ENCODE measurements at regions not wholly inside any gene's neighbourhood (a gene's known extent, or its start where the extent isn't known, plus 50 kb on each side); places are given as distances from the start of the nearest gene placed in this dataset.

DNA sequence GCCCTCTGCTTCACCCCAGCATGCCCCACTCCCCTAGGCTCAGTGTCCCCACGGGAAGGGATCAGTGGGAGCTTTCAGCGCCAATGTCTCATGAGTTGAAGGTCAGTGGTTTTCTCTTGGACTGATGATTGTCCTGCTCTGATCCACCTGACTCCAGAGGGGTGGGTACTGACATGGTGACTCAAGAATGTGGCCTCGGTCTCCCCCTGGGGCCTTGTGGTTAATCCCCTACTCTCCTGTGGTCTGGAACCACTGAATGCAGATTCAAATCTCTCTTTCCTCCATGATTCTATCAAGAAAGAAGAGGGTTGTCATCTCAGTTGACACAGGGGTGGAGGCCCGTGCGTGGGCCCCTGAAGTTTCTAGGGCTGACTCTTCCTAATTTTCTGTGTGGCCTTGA, 176.9 kb downstream of the RPS24 start:
- H3K9me3 Mint-ChIP-seq (ENCODE audit: low read depth, unreplicated experiment): no peaks in the 10 kb centered on the region
- no peak overlapping the region for H3K27ac Mint-ChIP-seq (ENCODE audit: unreplicated experiment)
- DNase-seq: no peak
- BruUV-seq (replicated peaks): no TSS peak
- intact Hi-C loops (cut with micrococcal nuclease; ENCODE audit: unreplicated experiment): loop anchor here (5.0 kb wide), 1 partner anchor 987 kb away; no protein-coding TSS in a partner anchor
- H3K36me3 Mint-ChIP-seq (ENCODE audit: insufficient read depth, unreplicated experiment): no peaks in the 10 kb centered on the region
- no peak overlapping the region for H3K4me3 Mint-ChIP-seq (ENCODE audit: low read depth, unreplicated experiment)
- H3K4me1 Mint-ChIP-seq (ENCODE audit: low read depth, unreplicated experiment): no peaks in the 10 kb centered on the region
- CTCF ChIA-PET: no interaction called here
- TF ChIP-seq, protein P1, sequence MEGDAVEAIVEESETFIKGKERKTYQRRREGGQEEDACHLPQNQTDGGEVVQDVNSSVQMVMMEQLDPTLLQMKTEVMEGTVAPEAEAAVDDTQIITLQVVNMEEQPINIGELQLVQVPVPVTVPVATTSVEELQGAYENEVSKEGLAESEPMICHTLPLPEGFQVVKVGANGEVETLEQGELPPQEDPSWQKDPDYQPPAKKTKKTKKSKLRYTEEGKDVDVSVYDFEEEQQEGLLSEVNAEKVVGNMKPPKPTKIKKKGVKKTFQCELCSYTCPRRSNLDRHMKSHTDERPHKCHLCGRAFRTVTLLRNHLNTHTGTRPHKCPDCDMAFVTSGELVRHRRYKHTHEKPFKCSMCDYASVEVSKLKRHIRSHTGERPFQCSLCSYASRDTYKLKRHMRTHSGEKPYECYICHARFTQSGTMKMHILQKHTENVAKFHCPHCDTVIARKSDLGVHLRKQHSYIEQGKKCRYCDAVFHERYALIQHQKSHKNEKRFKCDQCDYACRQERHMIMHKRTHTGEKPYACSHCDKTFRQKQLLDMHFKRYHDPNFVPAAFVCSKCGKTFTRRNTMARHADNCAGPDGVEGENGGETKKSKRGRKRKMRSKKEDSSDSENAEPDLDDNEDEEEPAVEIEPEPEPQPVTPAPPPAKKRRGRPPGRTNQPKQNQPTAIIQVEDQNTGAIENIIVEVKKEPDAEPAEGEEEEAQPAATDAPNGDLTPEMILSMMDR (IDR thresholded peaks at IDR 0.05; ENCODE audit: unreplicated experiment): no peak
- peaks cover 95% of the 10 kb centered on the region for H3K27me3 Mint-ChIP-seq (ENCODE audit: unreplicated experiment)

DNA sequence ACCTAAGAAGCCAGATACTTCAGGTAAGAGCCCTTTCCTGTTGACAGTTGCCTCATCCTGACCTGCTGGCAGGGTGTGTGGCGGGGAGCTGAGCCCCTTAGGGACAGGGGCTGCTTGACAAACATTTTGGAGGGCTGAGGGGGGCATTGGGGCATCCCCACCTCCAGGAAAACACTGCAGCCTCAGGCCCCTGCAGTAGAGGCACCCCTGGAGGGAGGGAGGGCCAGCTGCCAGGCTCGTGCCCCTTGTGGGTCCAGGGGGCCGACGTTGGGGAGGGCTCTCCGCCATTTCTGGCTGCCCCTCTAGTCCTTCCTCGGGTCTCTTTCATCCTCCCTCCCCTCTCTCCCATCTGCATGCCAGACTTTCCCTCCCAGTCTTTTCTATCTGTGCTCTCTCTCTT, 177.3 kb downstream of the RPS24 start:
- no peak overlapping the region for H3K27ac Mint-ChIP-seq (ENCODE audit: unreplicated experiment)
- H3K9me3 Mint-ChIP-seq (ENCODE audit: low read depth, unreplicated experiment): no peaks in the 10 kb centered on the region

DNA sequence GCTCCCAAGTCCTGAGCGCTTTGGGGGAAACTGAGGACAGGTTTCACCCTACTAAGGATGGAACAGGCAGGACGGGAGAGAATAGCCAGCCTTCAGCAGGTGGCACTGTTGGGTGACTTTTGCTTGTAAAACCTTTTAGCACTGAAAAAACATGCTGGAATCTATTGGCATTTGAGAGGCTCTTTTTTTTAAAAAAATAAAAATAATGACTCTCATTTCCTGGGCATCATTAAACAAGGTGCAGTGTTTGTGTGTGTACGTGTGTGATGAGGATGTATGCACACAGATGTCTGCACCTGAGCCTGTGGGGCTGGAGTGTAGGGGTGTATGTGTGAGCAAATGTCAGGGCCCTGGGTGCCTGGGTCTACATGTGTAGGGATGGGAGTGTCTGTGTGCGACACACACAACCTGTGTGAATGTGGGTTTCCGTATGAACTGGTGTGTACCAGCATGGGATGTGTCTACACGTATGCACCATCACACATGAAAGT, 177.9 kb downstream of the RPS24 start:
- CTCF ChIA-PET: no interaction called here

More for the DNA sequence above, 177.3 kb downstream of the RPS24 start:
- Mint-ChIP-seq H3K27me3 (ENCODE audit: unreplicated experiment) (peaks cover 95% of the 10 kb centered on the region), H3K4me1 (ENCODE audit: low read depth, unreplicated experiment) (no peaks in the 10 kb centered on the region), H3K4me3 (ENCODE audit: low read depth, unreplicated experiment) (no peak overlapping the region), H3K36me3 (ENCODE audit: insufficient read depth, unreplicated experiment) (no peaks in the 10 kb centered on the region)
- no TSS peak for BruUV-seq (replicated peaks)
- intact Hi-C loops (cut with micrococcal nuclease; ENCODE audit: unreplicated experiment): loop anchor here (5.0 kb wide), 1 partner anchor 986 kb away; no protein-coding TSS in a partner anchor
- CTCF ChIA-PET: no interaction called here
- no peak for DNase-seq
- TF ChIP-seq, protein P1 (IDR thresholded peaks at IDR 0.05; ENCODE audit: unreplicated experiment): no peak

DNA sequence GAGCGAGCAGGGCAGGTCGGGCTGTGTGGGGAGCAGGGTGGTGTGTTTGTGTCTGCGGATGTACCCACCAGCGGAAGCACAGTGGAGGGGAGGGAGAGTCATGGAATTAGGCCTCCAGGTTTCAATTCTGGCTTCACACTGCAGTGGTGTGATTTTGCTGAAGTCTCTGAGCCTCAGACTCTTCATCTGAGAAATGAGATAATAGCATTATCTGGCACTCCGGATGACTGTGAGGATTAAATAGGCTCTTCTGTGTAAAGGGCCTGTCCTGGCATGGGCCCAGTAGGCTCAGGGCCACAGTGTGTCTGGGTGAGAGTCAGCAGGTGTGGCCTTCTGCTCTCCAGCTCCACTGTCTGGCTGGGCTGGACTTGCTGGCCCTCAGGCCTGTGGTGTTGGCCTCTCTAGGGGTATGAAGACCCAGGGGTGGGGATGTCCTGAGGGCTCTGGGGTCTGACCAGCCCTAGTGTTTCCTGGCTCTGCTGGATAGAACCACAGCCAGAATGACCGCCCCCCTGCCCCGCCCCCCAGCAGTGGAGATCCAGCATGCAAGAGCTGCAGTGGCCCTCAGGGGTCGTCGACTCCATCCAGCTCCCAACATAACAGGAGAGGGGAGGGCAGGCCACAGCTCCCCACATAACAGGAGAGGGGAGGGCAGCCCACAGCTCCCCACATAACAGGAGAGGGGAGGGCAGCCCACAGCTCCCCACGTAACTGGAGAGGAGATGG, 178.6 kb downstream of the RPS24 start:
- CTCF ChIA-PET: interaction anchor here (0.6 to 1.0 kb wide), 3 partner anchors 22 to 474 kb away, joined by 3 to 4 read pairs (median 3); no protein-coding TSS in a partner anchor
- intact Hi-C loops (cut with micrococcal nuclease; ENCODE audit: unreplicated experiment): loop anchor here (5.0 kb wide), 1 partner anchor 985 kb away; no protein-coding TSS in a partner anchor
- no peak overlapping the region for H3K4me3 Mint-ChIP-seq (ENCODE audit: low read depth, unreplicated experiment)
- H3K27me3 Mint-ChIP-seq (ENCODE audit: unreplicated experiment): peaks cover 95% of the 10 kb centered on the region
- H3K36me3 Mint-ChIP-seq (ENCODE audit: insufficient read depth, unreplicated experiment): no peaks in the 10 kb centered on the region
- no TSS peak for BruUV-seq (replicated peaks)
- no peaks in the 10 kb centered on the region for H3K9me3 Mint-ChIP-seq (ENCODE audit: low read depth, unreplicated experiment)
- no peak for DNase-seq
- no peak overlapping the region for H3K27ac Mint-ChIP-seq (ENCODE audit: unreplicated experiment)
- H3K4me1 Mint-ChIP-seq (ENCODE audit: low read depth, unreplicated experiment): no peaks in the 10 kb centered on the region
- TF ChIP-seq, protein P1 (IDR thresholded peaks at IDR 0.05; ENCODE audit: unreplicated experiment): no peak

More for the DNA sequence above, 177.9 kb downstream of the RPS24 start:
- BruUV-seq (replicated peaks): no TSS peak
- TF ChIP-seq, protein P1 (IDR thresholded peaks at IDR 0.05; ENCODE audit: unreplicated experiment): peak; percentile 30
- peak; percentile 34 for DNase-seq
- H3K27me3 Mint-ChIP-seq (ENCODE audit: unreplicated experiment): peaks cover 95% of the 10 kb centered on the region
- H3K9me3 Mint-ChIP-seq (ENCODE audit: low read depth, unreplicated experiment): no peaks in the 10 kb centered on the region
- H3K4me3 Mint-ChIP-seq (ENCODE audit: low read depth, unreplicated experiment): no peak overlapping the region
- no peaks in the 10 kb centered on the region for H3K4me1 Mint-ChIP-seq (ENCODE audit: low read depth, unreplicated experiment)
- intact Hi-C loops (cut with micrococcal nuclease; ENCODE audit: unreplicated experiment): loop anchor here (5.0 kb wide), 1 partner anchor 986 kb away; no protein-coding TSS in a partner anchor
- no peak overlapping the region for H3K27ac Mint-ChIP-seq (ENCODE audit: unreplicated experiment)
- H3K36me3 Mint-ChIP-seq (ENCODE audit: insufficient read depth, unreplicated experiment): no peaks in the 10 kb centered on the region
